ENCODE measurements at regions not wholly inside any gene's neighbourhood (a gene's known extent, or its start where the extent isn't known, plus 50 kb on each side); places are given as distances from the start of the nearest gene placed in this dataset.

DNA sequence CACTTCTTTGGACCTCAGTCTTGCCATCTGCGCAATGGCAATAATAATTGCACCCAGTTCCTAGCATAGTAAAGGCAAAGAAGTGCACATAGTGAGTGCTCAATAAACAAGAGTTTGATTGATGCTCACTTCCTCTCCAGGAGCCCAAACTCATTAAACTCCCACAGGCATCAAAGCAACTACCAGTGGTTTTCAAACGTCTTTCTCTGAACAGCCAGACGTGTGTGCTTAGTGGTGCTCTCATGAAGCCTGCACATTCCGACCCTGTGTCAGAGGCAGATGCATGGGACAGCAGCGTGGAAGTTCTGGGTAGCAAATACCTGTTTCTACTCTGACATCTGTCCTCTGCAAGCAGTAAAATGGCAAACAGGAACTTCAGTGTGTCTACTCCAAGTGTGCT, 146.3 kb upstream of the MAFB start:
- Histone ChIP-seq H3K4me2 (ENCODE audit: low read depth, low read length) (no peak overlapping the region), H3K9ac (ENCODE audit: insufficient read depth, low read depth, low read length) (no peak overlapping the region), H3K36me3 (replicated peaks in 1 of 2; ENCODE audit: control insufficient read depth in 1 of 2, insufficient read depth in 2 of 2, low read length in 2 of 2) (no peaks in the 10 kb centered on the region), H2AFZ (ENCODE audit: low read length) (no peak overlapping the region), H3K4me3 (replicated peaks in 1 of 3; ENCODE audit: insufficient read depth in 1 of 3, low read depth in 2 of 3, low read length in 3 of 3) (no peak overlapping the region), H3K27me3 (ENCODE audit: control insufficient read depth in 1 of 2, insufficient read depth in 2 of 2, low read length in 2 of 2) (no peaks in the 10 kb centered on the region; a peak in 1 of 5 replicates), H3K27ac (ENCODE audit: extremely low read length, insufficient read depth, low read length) (no peak overlapping the region), H3K79me2 (ENCODE audit: insufficient read depth, low read length) (no peaks in the 10 kb centered on the region), H3K4me1 (ENCODE audit: insufficient read depth, low read length) (no peaks in the 10 kb centered on the region), H3K9me3 (ENCODE audit: low read length) (peaks cover 6% of the 10 kb centered on the region; the same call in 1 of the 2 replicates), H4K20me1 (ENCODE audit: insufficient read depth, low read length) (no peaks in the 10 kb centered on the region)
- POLR2A ChIA-PET = no interaction called here
- intact Hi-C loops (cut with micrococcal nuclease; ENCODE audit: unreplicated experiment) = no loop called here
- ATAC-seq (no peak), FAIRE-seq (no peak), DNase-seq (ENCODE audit: low spot score) (no peak)
- 2% methylated on average over 5 of the region's 5 CpGs for WGBS (ENCODE audit: low lambda C conversion rate)
- BruUV-seq (replicated peaks) = no TSS peak
- in situ Hi-C loops (cut with HindIII; ENCODE audit: extremely low pct_ligation_motif_present, low pct_unique_long_range_greater_than_20kb) = no loop called here
- CTCF ChIA-PET (ENCODE audit: low intra/inter-chr PET ratio, low total read pairs) = no interaction called here
- peak; percentile 63 for TF ChIP-seq ZNF629 (CRISPR knock-in tag; conservative IDR thresholded peaks at IDR 0.05)
- no peak for TF ChIP-seq IRF2 (CRISPR knock-in tag; IDR thresholded peaks at IDR 0.05)
- no peak for TF ChIP-seq CENPX (CRISPR knock-in tag; IDR thresholded peaks at IDR 0.05)

DNA sequence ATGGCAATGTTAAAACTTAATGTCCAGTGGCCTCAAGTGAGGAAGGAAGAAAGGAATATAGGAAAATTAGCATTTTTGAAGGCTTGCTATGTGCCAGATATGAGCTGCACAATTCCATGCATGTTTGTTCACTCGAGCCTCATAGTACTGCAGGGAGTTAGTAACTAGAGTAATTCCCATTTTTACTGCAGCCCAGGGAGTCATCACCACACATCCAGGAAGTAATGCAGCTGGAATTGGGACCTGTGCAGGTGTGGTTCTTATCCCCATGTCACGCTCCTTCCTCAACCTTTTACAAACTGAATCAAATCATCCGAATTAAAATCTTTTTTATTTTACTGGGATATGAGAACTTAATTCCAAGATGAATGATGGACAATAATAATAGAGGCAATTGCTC, 149.5 kb upstream of the MAFB start:
- H3K9me3 ChIP-seq (ENCODE audit: low read length) = peaks cover 6% of the 10 kb centered on the region; the same call in 1 of the 2 replicates
- H3K27ac ChIP-seq (ENCODE audit: extremely low read length, insufficient read depth, low read length) = no peak overlapping the region
- ATAC-seq (no peak), FAIRE-seq (no peak), DNase-seq (ENCODE audit: low spot score) (no peak)
- no peaks in the 10 kb centered on the region for H3K36me3 ChIP-seq (replicated peaks in 1 of 2; ENCODE audit: control insufficient read depth in 1 of 2, insufficient read depth in 2 of 2, low read length in 2 of 2)
- H4K20me1 ChIP-seq (ENCODE audit: insufficient read depth, low read length) = no peaks in the 10 kb centered on the region
- CTCF ChIA-PET (ENCODE audit: low intra/inter-chr PET ratio, low total read pairs) = no interaction called here
- BruUV-seq (replicated peaks) = no TSS peak
- WGBS (ENCODE audit: low lambda C conversion rate) = 15% methylated on average over 3 of the region's 3 CpGs
- no peak overlapping the region for H2AFZ ChIP-seq (ENCODE audit: low read length)
- TF ChIP-seq CHCHD3 (CRISPR knock-in tag; IDR thresholded peaks at IDR 0.05) (no peak), SALL1 (CRISPR knock-in tag; IDR thresholded peaks at IDR 0.05) (no peak), ZNF780A (CRISPR knock-in tag; IDR thresholded peaks at IDR 0.05) (no peak), MXI1 (IDR thresholded peaks at IDR 0.05; ENCODE audit: borderline replicate concordance, low read depth, low read length) (no peak), ZC3H4 (CRISPR knock-in tag; IDR thresholded peaks at IDR 0.05; ENCODE audit: borderline replicate concordance) (no peak), MXD4 (CRISPR knock-in tag; IDR thresholded peaks at IDR 0.05) (no peak), CCAR2 (optimal IDR thresholded peaks at IDR 0.05; ENCODE audit: low read depth, low read length) (no peak), EED (CRISPR knock-in tag; IDR thresholded peaks at IDR 0.05) (no peak), ZNF260 (CRISPR knock-in tag; IDR thresholded peaks at IDR 0.05; ENCODE audit: borderline replicate concordance, low read depth) (no peak), NFATC3 (CRISPR knock-in tag; IDR thresholded peaks at IDR 0.05) (no peak), ZNF136 (CRISPR knock-in tag; IDR thresholded peaks at IDR 0.05; ENCODE audit: low read depth) (no peak), TGIF2 (CRISPR knock-in tag; IDR thresholded peaks at IDR 0.05) (no peak), ZNF577 (CRISPR knock-in tag; IDR thresholded peaks at IDR 0.05; ENCODE audit: borderline replicate concordance, low read depth) (no peak), TOPORS (CRISPR knock-in tag; IDR thresholded peaks at IDR 0.05) (no peak), ZNF567 (CRISPR knock-in tag; IDR thresholded peaks at IDR 0.05; ENCODE audit: borderline replicate concordance) (no peak)
- TF ChIP-seq, protein P1, sequence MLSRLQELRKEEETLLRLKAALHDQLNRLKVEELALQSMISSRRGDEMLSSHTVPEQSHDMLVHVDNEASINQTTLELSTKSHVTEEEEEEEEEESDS (CRISPR knock-in tag; IDR thresholded peaks at IDR 0.05; ENCODE audit: borderline replicate concordance) = no peak
- TF ChIP-seq, protein P2, sequence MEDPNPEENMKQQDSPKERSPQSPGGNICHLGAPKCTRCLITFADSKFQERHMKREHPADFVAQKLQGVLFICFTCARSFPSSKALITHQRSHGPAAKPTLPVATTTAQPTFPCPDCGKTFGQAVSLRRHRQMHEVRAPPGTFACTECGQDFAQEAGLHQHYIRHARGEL (CRISPR knock-in tag; IDR thresholded peaks at IDR 0.05) = no peak
- in situ Hi-C loops (cut with HindIII; ENCODE audit: extremely low pct_ligation_motif_present, low pct_unique_long_range_greater_than_20kb) = no loop called here
- intact Hi-C loops (cut with micrococcal nuclease; ENCODE audit: unreplicated experiment) = no loop called here
- POLR2A ChIA-PET = no interaction called here
- no peaks in the 10 kb centered on the region for H3K4me1 ChIP-seq (ENCODE audit: insufficient read depth, low read length)
- no peaks in the 10 kb centered on the region for H3K79me2 ChIP-seq (ENCODE audit: insufficient read depth, low read length)
- H3K4me3 ChIP-seq (replicated peaks in 1 of 3; ENCODE audit: insufficient read depth in 1 of 3, low read depth in 2 of 3, low read length in 3 of 3) = no peak overlapping the region
- no peak overlapping the region for H3K9ac ChIP-seq (ENCODE audit: insufficient read depth, low read depth, low read length)
- H3K4me2 ChIP-seq (ENCODE audit: low read depth, low read length) = no peak overlapping the region
- no peaks in the 10 kb centered on the region; a peak in 1 of 5 replicates for H3K27me3 ChIP-seq (ENCODE audit: control insufficient read depth in 1 of 2, insufficient read depth in 2 of 2, low read length in 2 of 2)
